Fibroblast of lung (primary cell): ENCODE measurements at regions not wholly inside any gene's neighbourhood (a gene's known extent, or its start where the extent isn't known, plus 50 kb on each side); places are given as distances from the start of the nearest gene placed in this dataset.

Experiments
- EZH2 ChIP-seq: IDR thresholded peaks from 2 replicates; pipeline ENCODE4 v1.5.1; 2012; ENCODE audit warnings: low read length, control low read depth, mild to moderate bottlenecking; ENCODE audit errors: missing control alignments
- TF ChIP-seq, protein P1 (sequence below), 2 donors: IDR thresholded peaks in 1 of 2; conservative IDR thresholded peaks in 1 of 2; 1 replicate in 1 of 2; 2 replicates in 1 of 2; pipeline ENCODE4 v1.5.1; 2011 to 2012; ENCODE audit warnings: low read length in 2 of 2, control low read depth in 1 of 2, inconsistent platforms in 1 of 2, low read depth in 1 of 2, mild to moderate bottlenecking in 1 of 2

DNA sequence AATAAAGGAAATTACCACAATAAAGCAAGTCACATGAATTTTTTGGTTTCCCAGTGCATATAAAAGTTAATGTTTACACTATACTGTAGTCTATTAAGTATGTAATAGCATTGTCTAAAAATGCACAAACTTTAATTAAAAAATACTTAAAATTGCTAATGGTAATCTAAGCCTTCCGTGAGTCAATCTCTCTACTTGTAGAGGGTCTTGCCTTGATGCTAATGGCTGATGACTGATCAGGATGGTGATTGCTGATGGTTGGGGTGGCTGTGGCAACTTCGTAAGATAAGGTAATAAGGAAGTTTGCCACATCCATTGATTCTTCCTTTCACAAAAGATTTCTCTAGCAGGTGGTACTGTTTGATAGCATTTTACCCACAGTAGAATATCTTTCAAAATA, 466.6 kb upstream of the PROX1 start:
- TF ChIP-seq, protein P1, sequence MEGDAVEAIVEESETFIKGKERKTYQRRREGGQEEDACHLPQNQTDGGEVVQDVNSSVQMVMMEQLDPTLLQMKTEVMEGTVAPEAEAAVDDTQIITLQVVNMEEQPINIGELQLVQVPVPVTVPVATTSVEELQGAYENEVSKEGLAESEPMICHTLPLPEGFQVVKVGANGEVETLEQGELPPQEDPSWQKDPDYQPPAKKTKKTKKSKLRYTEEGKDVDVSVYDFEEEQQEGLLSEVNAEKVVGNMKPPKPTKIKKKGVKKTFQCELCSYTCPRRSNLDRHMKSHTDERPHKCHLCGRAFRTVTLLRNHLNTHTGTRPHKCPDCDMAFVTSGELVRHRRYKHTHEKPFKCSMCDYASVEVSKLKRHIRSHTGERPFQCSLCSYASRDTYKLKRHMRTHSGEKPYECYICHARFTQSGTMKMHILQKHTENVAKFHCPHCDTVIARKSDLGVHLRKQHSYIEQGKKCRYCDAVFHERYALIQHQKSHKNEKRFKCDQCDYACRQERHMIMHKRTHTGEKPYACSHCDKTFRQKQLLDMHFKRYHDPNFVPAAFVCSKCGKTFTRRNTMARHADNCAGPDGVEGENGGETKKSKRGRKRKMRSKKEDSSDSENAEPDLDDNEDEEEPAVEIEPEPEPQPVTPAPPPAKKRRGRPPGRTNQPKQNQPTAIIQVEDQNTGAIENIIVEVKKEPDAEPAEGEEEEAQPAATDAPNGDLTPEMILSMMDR (conservative IDR thresholded peaks at IDR 0.05 in 1 of 2, IDR thresholded peaks at IDR 0.05 in 1 of 2; ENCODE audit: low read depth in 1 of 2, low read length in 2 of 2), result no peak
- no peak for TF ChIP-seq EZH2
